ENCODE measurements at regions not wholly inside any gene's neighbourhood (a gene's known extent, or its start where the extent isn't known, plus 50 kb on each side); places are given as distances from the start of the nearest gene placed in this dataset.

DNA sequence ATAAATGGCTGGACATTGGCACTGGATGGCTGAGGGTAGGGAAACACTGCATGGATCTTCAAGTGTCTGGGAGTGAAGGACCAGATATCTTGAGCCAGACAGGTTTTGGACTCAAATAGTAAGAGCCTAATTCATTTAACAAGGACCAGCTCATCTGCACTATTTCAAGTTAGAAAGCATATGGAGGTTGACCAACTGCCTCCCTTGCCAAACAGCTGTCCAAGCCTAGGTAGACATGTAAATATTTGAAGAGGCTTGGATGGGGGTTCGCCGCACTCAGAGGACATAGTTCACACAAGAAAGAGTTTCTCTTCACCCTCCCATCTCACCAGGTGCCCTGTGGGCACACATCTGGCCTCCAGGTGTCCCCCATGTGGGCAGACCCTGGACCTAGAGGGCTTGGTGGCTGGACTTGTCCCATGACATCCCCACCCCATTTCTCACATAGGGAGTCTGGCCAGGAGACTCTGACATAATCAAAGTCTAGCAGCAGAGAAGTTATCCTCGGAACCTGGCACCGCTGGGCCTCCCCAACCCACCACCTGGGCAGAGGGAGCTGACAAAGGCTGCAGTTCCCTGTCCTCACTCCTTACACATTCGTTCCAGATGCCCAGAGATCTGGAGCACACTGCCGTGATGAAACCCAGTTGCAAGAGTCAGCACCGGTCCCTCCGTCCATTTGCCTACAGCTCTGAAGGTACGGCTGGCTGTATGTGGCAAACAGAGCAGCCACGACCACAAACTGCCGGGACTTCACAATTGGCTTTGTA lies 116.9 kb upstream of the GDF10 start:
- no peaks in the 10 kb centered on the region for H3K9me3 Mint-ChIP-seq
- CTCF ChIA-PET, result no interaction called here
- H3K36me3 Mint-ChIP-seq (ENCODE audit: low read depth), result no peaks in the 10 kb centered on the region
- no peak for DNase-seq
- POLR2A ChIA-PET, result no interaction called here
- intact Hi-C loops (cut with micrococcal nuclease), result no loop called here
- H3K27me3 Mint-ChIP-seq, result no peaks in the 10 kb centered on the region
- H3K4me1 Mint-ChIP-seq, result no peaks in the 10 kb centered on the region
- TF ChIP-seq, protein P1, sequence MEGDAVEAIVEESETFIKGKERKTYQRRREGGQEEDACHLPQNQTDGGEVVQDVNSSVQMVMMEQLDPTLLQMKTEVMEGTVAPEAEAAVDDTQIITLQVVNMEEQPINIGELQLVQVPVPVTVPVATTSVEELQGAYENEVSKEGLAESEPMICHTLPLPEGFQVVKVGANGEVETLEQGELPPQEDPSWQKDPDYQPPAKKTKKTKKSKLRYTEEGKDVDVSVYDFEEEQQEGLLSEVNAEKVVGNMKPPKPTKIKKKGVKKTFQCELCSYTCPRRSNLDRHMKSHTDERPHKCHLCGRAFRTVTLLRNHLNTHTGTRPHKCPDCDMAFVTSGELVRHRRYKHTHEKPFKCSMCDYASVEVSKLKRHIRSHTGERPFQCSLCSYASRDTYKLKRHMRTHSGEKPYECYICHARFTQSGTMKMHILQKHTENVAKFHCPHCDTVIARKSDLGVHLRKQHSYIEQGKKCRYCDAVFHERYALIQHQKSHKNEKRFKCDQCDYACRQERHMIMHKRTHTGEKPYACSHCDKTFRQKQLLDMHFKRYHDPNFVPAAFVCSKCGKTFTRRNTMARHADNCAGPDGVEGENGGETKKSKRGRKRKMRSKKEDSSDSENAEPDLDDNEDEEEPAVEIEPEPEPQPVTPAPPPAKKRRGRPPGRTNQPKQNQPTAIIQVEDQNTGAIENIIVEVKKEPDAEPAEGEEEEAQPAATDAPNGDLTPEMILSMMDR (IDR thresholded peaks at IDR 0.05), result no peak
- ATAC-seq (ENCODE audit: low read depth), result no peak
- no peak overlapping the region for H3K27ac Mint-ChIP-seq
- no peak overlapping the region for H3K4me3 Mint-ChIP-seq

DNA sequence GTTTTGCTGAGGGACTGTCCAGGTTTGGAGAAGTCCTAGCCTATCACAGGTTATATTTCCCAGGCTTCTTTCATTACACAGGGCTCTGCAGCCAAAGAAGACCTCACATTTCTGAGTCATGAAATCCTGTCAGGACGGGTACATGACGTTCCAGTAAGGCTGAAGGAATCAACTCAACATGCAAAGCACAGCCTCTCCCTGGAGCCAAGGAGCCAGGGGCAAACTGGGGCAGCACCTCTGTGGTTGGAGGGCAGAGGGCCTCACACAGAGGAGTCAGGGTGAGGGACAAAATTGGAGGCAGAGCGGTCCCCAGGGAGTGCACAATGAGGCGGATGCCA lies 116.3 kb upstream of the GDF10 start:
- Mint-ChIP-seq H3K27me3 (no peaks in the 10 kb centered on the region), H3K4me3 (no peak overlapping the region), H3K4me1 (no peaks in the 10 kb centered on the region), H3K36me3 (ENCODE audit: low read depth) (no peaks in the 10 kb centered on the region), H3K9me3 (no peaks in the 10 kb centered on the region), H3K27ac (no peak overlapping the region)
- ATAC-seq (ENCODE audit: low read depth) (no peak), DNase-seq (no peak)
- intact Hi-C loops (cut with micrococcal nuclease), result no loop called here
- CTCF ChIA-PET, result no interaction called here
- TF ChIP-seq, protein P1 (IDR thresholded peaks at IDR 0.05), result no peak
- POLR2A ChIA-PET, result no interaction called here

DNA sequence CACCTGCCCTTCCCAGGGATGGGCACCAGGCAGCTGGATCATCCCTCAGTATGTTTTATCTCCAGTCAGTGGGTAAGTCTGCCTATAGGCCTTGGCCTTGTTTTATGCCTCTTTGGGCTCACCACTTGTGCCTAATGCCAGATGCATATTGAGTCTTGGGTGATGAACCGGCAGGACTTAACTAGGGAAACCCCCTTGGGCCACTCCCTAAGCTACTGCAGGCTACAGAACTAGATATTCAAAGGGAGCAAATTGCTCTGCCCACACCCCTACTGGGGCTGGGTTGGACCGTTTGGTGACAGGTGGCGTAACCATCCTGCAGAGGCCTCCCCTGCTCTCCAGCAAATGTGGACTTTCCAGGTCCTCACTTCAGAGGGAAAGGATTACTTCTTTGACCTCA lies 115.7 kb upstream of the GDF10 start:
- POLR2A ChIA-PET, result no interaction called here
- DNase-seq (no peak), ATAC-seq (ENCODE audit: low read depth) (no peak)
- CTCF ChIA-PET, result no interaction called here
- Mint-ChIP-seq H3K36me3 (ENCODE audit: low read depth) (no peaks in the 10 kb centered on the region), H3K4me3 (no peak overlapping the region), H3K27me3 (peaks cover 4% of the 10 kb centered on the region), H3K4me1 (no peaks in the 10 kb centered on the region), H3K27ac (no peak overlapping the region), H3K9me3 (no peaks in the 10 kb centered on the region)
- TF ChIP-seq, protein P1 (IDR thresholded peaks at IDR 0.05), result no peak
- intact Hi-C loops (cut with micrococcal nuclease), result no loop called here

DNA sequence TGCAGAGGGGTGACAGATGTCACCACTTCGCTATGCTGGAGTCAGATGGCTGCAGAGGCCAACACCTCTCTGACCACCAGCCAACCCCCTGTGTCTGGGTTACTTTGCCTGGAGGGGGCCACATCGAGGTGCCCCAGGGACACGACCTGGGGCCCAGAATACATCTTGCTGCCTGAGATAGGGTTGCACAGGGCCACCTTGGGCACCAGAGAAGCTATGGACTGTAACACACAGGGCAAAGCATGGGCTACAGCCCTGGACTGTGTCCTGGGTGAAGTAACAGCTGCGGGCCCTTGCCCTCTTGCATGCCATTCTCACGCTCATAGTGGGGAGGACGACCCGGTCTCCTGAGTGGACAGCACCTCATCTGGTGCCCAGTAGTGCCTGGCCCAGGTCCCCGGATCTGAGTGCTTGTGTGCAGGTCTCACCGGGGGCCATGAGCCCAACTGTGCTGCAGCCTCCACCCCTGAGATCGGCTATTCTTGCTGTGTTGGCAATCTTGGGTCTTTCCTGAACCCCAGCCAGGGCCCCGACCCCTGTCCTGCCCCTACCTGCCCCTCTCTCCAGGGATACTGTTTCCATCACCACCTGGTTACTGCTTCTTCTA lies 115.2 kb upstream of the GDF10 start:
- H3K27me3 Mint-ChIP-seq, result peaks cover 10% of the 10 kb centered on the region
- no peak for DNase-seq
- CTCF ChIA-PET, result no interaction called here
- H3K4me3 Mint-ChIP-seq, result no peak overlapping the region
- no peak for ATAC-seq (ENCODE audit: low read depth)
- TF ChIP-seq, protein P1 (IDR thresholded peaks at IDR 0.05), result no peak
- no peaks in the 10 kb centered on the region for H3K36me3 Mint-ChIP-seq (ENCODE audit: low read depth)
- no peaks in the 10 kb centered on the region for H3K4me1 Mint-ChIP-seq
- intact Hi-C loops (cut with micrococcal nuclease), result no loop called here
- H3K9me3 Mint-ChIP-seq, result no peaks in the 10 kb centered on the region
- POLR2A ChIA-PET, result interaction anchor here (0.5 kb wide), 1 partner anchor 88 kb away, joined by 4 read pairs; no protein-coding TSS in a partner anchor
- H3K27ac Mint-ChIP-seq, result no peak overlapping the region

DNA sequence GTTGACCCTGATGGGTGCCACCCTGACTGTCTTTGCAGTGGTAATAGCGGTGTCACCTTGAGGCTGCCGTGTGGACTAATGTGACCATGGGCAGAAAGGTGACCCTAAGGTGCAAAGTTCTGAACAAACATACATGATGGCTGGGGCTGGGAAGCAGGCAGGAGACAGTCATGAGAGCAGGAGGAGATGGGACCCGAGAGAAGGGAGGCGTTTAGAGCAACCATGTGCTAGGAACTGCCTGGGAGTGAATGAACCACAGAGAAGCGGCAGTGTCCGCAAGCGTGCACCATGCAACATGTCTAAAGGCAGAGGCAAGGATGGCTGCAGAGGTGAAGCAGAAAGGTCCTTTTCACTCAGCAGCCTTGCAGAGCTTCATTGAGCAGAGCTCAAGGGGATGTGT lies 113.1 kb upstream of the GDF10 start:
- intact Hi-C loops (cut with micrococcal nuclease), result no loop called here
- ChIA-PET CTCF (no interaction called here), POLR2A (no interaction called here)
- DNase-seq (no peak), ATAC-seq (ENCODE audit: low read depth) (no peak)
- no peak overlapping the region for H3K27ac Mint-ChIP-seq
- no peak overlapping the region for H3K4me3 Mint-ChIP-seq
- H3K9me3 Mint-ChIP-seq, result no peaks in the 10 kb centered on the region
- peaks cover 10% of the 10 kb centered on the region for H3K27me3 Mint-ChIP-seq
- TF ChIP-seq, protein P1 (IDR thresholded peaks at IDR 0.05), result no peak
- H3K36me3 Mint-ChIP-seq (ENCODE audit: low read depth), result no peaks in the 10 kb centered on the region
- no peaks in the 10 kb centered on the region for H3K4me1 Mint-ChIP-seq

Measured in activated B cell treated with CpG ODN at 0.5 μM for 24 hours (primary cell).